ENCODE measurements at regions not wholly inside any gene's neighbourhood (a gene's known extent, or its start where the extent isn't known, plus 50 kb on each side); places are given as distances from the start of the nearest gene placed in this dataset.

GRCh38 chr7:68121655-68122054 is 1125.0 kb downstream of the TYW1 start:
- TF ChIP-seq, protein P1, sequence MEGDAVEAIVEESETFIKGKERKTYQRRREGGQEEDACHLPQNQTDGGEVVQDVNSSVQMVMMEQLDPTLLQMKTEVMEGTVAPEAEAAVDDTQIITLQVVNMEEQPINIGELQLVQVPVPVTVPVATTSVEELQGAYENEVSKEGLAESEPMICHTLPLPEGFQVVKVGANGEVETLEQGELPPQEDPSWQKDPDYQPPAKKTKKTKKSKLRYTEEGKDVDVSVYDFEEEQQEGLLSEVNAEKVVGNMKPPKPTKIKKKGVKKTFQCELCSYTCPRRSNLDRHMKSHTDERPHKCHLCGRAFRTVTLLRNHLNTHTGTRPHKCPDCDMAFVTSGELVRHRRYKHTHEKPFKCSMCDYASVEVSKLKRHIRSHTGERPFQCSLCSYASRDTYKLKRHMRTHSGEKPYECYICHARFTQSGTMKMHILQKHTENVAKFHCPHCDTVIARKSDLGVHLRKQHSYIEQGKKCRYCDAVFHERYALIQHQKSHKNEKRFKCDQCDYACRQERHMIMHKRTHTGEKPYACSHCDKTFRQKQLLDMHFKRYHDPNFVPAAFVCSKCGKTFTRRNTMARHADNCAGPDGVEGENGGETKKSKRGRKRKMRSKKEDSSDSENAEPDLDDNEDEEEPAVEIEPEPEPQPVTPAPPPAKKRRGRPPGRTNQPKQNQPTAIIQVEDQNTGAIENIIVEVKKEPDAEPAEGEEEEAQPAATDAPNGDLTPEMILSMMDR (IDR thresholded peaks at IDR 0.05) = no peak
- TF ChIP-seq POLR2A (IDR thresholded peaks at IDR 0.05) = no peak
